ENCODE measurements at regions not wholly inside any gene's neighbourhood (a gene's known extent, or its start where the extent isn't known, plus 50 kb on each side); places are given as distances from the start of the nearest gene placed in this dataset.

DNA sequence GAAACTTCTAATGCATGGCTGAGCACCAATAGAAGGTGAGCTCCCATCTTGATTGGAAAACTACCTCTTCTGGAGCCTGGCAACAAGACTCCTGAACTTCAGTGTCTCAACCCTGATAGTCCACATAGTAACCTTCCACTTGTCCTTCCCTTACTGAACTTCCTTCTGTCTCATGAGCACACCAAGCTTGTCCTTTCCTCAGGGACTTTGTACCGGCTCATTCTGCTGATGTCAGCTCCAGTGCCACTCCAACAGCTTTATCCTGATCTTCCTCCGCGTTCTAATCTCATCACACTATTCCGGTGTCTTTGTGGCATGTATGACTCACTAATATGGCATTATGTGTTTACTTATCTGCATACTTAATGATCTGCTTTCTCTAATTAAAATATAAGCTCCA lies 862.0 kb upstream of the ID2 start:
- TF ChIP-seq, protein P1, sequence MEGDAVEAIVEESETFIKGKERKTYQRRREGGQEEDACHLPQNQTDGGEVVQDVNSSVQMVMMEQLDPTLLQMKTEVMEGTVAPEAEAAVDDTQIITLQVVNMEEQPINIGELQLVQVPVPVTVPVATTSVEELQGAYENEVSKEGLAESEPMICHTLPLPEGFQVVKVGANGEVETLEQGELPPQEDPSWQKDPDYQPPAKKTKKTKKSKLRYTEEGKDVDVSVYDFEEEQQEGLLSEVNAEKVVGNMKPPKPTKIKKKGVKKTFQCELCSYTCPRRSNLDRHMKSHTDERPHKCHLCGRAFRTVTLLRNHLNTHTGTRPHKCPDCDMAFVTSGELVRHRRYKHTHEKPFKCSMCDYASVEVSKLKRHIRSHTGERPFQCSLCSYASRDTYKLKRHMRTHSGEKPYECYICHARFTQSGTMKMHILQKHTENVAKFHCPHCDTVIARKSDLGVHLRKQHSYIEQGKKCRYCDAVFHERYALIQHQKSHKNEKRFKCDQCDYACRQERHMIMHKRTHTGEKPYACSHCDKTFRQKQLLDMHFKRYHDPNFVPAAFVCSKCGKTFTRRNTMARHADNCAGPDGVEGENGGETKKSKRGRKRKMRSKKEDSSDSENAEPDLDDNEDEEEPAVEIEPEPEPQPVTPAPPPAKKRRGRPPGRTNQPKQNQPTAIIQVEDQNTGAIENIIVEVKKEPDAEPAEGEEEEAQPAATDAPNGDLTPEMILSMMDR (conservative IDR thresholded peaks at IDR 0.05; ENCODE audit: low read depth, low read length): no peak
- no peak overlapping the region for H3K4me3 ChIP-seq (ENCODE audit: low read depth, low read length)
- DNase-seq (ENCODE audit: low read depth): no peak

DNA sequence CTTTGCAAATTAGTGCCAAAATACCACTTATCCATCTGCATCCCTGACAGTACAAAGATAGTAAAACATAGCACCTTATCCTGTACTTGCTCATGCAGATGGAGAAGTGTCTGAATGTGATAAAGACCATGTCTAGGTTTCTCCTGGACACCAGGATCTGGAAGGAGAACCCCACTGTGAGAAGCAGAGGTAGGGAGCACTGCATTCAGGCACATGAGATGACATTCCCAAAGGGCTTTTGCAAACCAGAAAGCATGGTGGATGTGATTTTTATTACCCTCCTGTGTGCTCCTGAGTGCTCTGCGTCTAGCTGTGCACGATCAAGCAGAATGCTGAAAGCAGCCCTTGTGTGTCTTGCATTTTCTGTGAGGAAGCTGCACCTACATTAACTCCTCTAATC lies 857.6 kb upstream of the ID2 start:
- TF ChIP-seq, protein P1 (conservative IDR thresholded peaks at IDR 0.05; ENCODE audit: low read depth, low read length): no peak
- no peak overlapping the region for H3K4me3 ChIP-seq (ENCODE audit: low read depth, low read length)
- DNase-seq (ENCODE audit: low read depth): no peak

DNA sequence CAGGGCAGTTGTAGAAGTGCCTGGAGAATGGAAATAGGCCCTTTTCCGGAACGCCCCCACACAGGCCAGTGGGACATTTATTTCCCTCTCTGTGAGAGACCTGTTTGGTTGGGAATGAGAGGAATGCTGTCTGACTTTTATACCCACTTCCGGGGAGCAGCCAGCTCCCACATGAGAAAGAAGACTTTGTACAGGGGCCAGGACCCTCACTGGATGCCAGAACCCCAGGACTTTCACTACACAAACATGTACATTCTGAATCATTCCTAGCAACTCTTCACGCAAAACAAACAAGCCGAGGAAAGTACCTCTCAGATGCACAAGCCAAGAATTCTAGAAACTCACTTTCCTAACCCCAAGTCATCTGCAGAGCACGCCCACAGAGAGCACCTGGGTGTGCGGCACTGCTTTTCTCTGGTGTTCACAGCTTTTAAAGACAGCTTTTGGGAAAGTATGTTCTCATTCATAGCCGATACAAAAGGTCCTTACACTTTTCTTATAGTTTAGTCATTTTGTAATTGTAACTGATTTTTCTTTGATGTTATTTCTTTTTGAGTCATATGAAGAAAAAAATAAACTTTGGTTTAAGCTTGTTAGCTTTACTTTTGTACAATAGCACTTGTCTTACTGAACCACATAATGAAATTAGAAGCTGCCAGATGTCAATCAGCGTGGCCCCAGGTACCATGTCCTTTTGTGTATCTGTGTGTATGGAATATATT lies 856.1 kb upstream of the ID2 start:
- peak; percentile 95 for DNase-seq (ENCODE audit: low read depth)
- TF ChIP-seq, protein P1 (conservative IDR thresholded peaks at IDR 0.05; ENCODE audit: low read depth, low read length): no peak
- H3K4me3 ChIP-seq (ENCODE audit: low read depth, low read length): no peak overlapping the region

DNA sequence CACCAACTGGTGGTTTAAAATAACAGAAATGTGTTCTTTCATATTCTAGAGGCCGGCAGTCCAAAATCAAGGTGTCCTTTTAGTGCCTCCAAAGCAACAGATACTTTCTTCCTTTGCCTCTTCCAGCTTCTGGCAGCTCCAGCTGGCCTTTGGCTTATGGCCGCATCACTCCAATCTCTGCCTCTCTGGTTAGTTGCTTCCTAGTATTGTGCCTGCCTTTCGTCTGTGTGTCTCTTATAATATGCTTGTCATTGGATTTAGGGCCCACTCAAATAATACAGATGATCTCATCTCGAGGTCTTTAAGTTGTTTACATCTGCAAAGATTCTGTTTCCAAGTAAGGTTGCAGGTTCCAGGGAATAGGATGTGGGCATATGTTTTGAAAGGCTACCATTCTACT lies 855.2 kb upstream of the ID2 start:
- DNase-seq (ENCODE audit: low read depth): no peak
- H3K4me3 ChIP-seq (ENCODE audit: low read depth, low read length): no peak overlapping the region
- TF ChIP-seq, protein P1 (conservative IDR thresholded peaks at IDR 0.05; ENCODE audit: low read depth, low read length): no peak

DNA sequence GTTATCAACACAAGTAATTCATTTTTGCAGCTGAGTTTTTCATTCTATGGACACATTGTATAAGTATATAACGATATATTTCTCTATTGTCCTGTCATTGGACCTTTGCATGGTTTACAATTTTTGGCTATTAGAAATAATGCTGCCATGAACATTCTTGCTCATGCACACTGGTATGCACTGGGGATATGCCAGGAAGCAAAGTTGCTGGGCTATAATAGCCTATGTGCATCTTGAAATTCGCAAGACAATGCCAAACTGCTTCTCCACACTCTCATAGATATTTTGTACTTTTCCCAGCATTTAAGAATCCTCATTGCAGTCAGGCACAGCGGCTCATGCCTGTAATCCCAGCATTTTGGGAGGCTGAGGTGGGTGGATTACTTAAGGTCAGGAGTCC lies 852.6 kb upstream of the ID2 start:
- no peak overlapping the region for H3K4me3 ChIP-seq (ENCODE audit: low read depth, low read length)
- TF ChIP-seq, protein P1 (conservative IDR thresholded peaks at IDR 0.05; ENCODE audit: low read depth, low read length): no peak
- no peak for DNase-seq (ENCODE audit: low read depth)

DNA sequence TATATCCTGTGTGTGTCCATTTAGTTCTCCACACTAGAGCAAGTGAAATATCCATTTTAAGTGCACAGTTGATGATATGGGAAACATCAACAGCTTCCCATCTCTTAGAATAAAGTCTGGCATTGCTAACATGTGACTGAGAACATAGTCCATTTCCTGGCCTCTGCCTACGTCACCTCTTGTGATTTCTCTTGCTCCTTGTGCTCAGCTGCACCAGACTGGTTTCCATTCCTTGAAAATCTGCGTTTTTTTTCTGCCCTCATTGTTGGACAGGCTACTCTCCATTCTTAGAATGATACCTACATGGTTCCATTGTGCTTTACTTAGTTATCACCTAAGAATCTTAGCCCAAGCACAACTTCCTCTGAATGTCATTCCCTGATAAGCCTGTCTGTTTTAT lies 851.2 kb upstream of the ID2 start:
- TF ChIP-seq, protein P1 (conservative IDR thresholded peaks at IDR 0.05; ENCODE audit: low read depth, low read length): no peak
- no peak overlapping the region for H3K4me3 ChIP-seq (ENCODE audit: low read depth, low read length)
- DNase-seq (ENCODE audit: low read depth): no peak

DNA sequence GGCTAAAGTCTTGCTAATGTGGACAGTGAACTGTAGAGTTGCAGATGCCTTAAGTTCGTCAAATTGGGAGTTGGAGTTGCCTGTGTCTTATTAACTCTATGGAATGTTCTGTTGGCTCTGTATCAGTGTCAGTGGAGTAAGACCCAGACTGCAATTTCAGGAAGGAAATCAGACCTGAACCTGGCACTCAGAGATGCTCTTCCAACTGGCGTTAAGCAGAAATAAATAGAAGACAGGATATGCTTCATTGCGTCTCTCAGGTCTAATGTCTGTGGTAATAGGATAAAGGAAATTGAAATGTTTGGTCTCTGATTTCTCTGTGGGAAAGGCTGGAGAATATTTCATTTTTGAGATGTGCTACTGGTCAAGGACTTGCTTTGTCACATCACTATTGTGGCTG lies 846.7 kb upstream of the ID2 start:
- TF ChIP-seq, protein P1 (conservative IDR thresholded peaks at IDR 0.05; ENCODE audit: low read depth, low read length): no peak
- no peak overlapping the region for H3K4me3 ChIP-seq (ENCODE audit: low read depth, low read length)
- no peak for DNase-seq (ENCODE audit: low read depth)

Data from epithelial cell of proximal tubule (primary cell).